KMS-11 (cell line): ENCODE measurements at regions not wholly inside any gene's neighbourhood (a gene's known extent, or its start where the extent isn't known, plus 50 kb on each side); places are given as distances from the start of the nearest gene placed in this dataset.

Experiments
- H2AFZ ChIP-seq: fragments of 200-600 bp; sonication (generic); 2 replicates; pipeline ENCODE4 v1.6.1; 2016; ENCODE audit warnings: antibody characterized with exemption, mixed run types, low read depth
- H3K27ac ChIP-seq: fragments of 200-600 bp; sonication (generic); 2 replicates; pipeline ENCODE4 v1.6.1; 2016; ENCODE audit warnings: mild to moderate bottlenecking, mixed run types
- H3K27me3 ChIP-seq: fragments of 200-600 bp; sonication (generic); 2 replicates; pipeline ENCODE4 v1.6.1; 2017; ENCODE audit warnings: mild to moderate bottlenecking, low read depth, mixed run types, moderate library complexity; ENCODE audit not compliant: insufficient read depth
- H3K36me3 ChIP-seq: fragments of 200-600 bp; sonication (generic); 2 replicates; pipeline ENCODE4 v1.6.1; 2017; ENCODE audit warnings: mild to moderate bottlenecking, mixed run types; ENCODE audit not compliant: insufficient read depth
- H3K4me1 ChIP-seq: fragments of 200-600 bp; sonication (generic); 2 replicates; pipeline ENCODE4 v1.6.1; 2016; ENCODE audit warnings: mild to moderate bottlenecking, low read depth, mixed run types; ENCODE audit not compliant: poor library complexity, severe bottlenecking
- H3K4me2 ChIP-seq: fragments of 200-600 bp; sonication (generic); 2 replicates; pipeline ENCODE4 v1.7.0; 2016; ENCODE audit warnings: mild to moderate bottlenecking, mixed run types
- H3K4me3 ChIP-seq: fragments of 200-600 bp; sonication (generic); IDR thresholded peaks from 2 replicates; pipeline ENCODE4 v1.6.1; 2017; ENCODE audit warnings: low read depth, low read length, mixed read lengths; ENCODE audit not compliant: insufficient read depth
- H3K79me2 ChIP-seq: fragments of 200-600 bp; sonication (generic); 2 replicates; pipeline ENCODE4 v1.6.1; 2016; ENCODE audit warnings: low read depth, mixed run types; ENCODE audit not compliant: insufficient read depth
- H3K9ac ChIP-seq: fragments of 200-600 bp; sonication (generic); 2 replicates; pipeline ENCODE4 v1.6.1; 2016; ENCODE audit warnings: mild to moderate bottlenecking, mixed run types
- H4K20me1 ChIP-seq: fragments of 200-600 bp; sonication (generic); 2 replicates; pipeline ENCODE4 v1.6.1; 2016; ENCODE audit warnings: mild to moderate bottlenecking, mixed run types; ENCODE audit not compliant: insufficient read depth
- CTCF ChIP-seq: fragments of 200-600 bp; sonication (generic); conservative IDR thresholded peaks from 2 replicates; pipeline ENCODE4 v1.6.1; 2017; ENCODE audit warnings: low read depth, mild to moderate bottlenecking, antibody characterized with exemption, low read length, moderate library complexity, mixed read lengths

- TF ChIP-seq CTCF = no peak
- Histone ChIP-seq H3K27me3 (no peaks in the 10 kb centered on the region), H3K79me2 (no peaks in the 10 kb centered on the region), H3K4me1 (peaks cover 12% of the 10 kb centered on the region), H4K20me1 (no peaks in the 10 kb centered on the region), H3K36me3 (no peaks in the 10 kb centered on the region), H3K9ac (no peak overlapping the region), H3K27ac (no peak overlapping the region), H3K4me2 (no peak overlapping the region), H3K4me3 (no peak overlapping the region), H2AFZ (no peak overlapping the region)
Observed at GRCh38 chr2:64732146-64732545, 78.4 kb upstream of the SERTAD2 start.

GRCh38 chr2:64735504-64735903 lies 81.8 kb upstream of the SERTAD2 start:
- H3K79me2 ChIP-seq = no peaks in the 10 kb centered on the region

GRCh38 chr2:64737547-64737946 lies 83.8 kb upstream of the SERTAD2 start:
- no peaks in the 10 kb centered on the region for H3K27me3 ChIP-seq
- no peaks in the 10 kb centered on the region for H4K20me1 ChIP-seq
- no peak overlapping the region for H2AFZ ChIP-seq
- no peaks in the 10 kb centered on the region for H3K36me3 ChIP-seq
- H3K4me2 ChIP-seq = no peak overlapping the region
- H3K27ac ChIP-seq = no peak overlapping the region
- TF ChIP-seq CTCF = no peak
- no peak overlapping the region for H3K9ac ChIP-seq
- H3K79me2 ChIP-seq = no peaks in the 10 kb centered on the region
- no peak overlapping the region for H3K4me3 ChIP-seq
- H3K4me1 ChIP-seq = no peaks in the 10 kb centered on the region

More at GRCh38 chr2:64735504-64735903, 81.8 kb upstream of the SERTAD2 start:
- Histone ChIP-seq H4K20me1 (no peaks in the 10 kb centered on the region), H3K4me3 (no peak overlapping the region), H3K9ac (no peak overlapping the region), H3K4me1 (no peaks in the 10 kb centered on the region), H3K27me3 (no peaks in the 10 kb centered on the region), H3K4me2 (no peak overlapping the region), H2AFZ (no peak overlapping the region), H3K27ac (no peak overlapping the region), H3K36me3 (no peaks in the 10 kb centered on the region)
- no peak for TF ChIP-seq CTCF

GRCh38 chr2:64738026-64738425 lies 84.3 kb upstream of the SERTAD2 start:
- no peaks in the 10 kb centered on the region for H4K20me1 ChIP-seq
- H3K27me3 ChIP-seq = no peaks in the 10 kb centered on the region
- no peak overlapping the region for H3K4me2 ChIP-seq
- no peak overlapping the region for H2AFZ ChIP-seq
- no peaks in the 10 kb centered on the region for H3K36me3 ChIP-seq
- H3K79me2 ChIP-seq = no peaks in the 10 kb centered on the region
- TF ChIP-seq CTCF = no peak
- no peak overlapping the region for H3K27ac ChIP-seq
- no peak overlapping the region for H3K4me3 ChIP-seq
- no peak overlapping the region for H3K9ac ChIP-seq
- H3K4me1 ChIP-seq = no peaks in the 10 kb centered on the region
